ENCODE measurements at regions not wholly inside any gene's neighbourhood (a gene's known extent, or its start where the extent isn't known, plus 50 kb on each side); places are given as distances from the start of the nearest gene placed in this dataset.

DNA sequence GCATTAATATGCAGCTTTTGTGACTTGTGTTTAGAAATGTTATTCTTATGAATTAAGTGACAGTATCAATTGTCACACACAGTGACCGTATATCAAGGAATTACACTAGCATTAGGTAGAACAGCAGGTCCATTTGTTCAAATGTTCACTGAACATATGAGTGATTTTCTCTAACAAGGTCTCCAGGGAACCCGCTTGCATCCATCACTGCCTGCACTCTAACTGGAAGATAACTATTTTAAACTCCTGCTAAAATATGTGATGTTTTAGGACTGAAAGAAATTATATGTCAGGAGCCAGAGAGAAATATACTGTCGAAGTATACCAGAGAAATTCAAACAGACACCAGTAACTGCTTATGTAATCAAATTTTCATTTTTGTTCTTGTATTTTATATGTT lies 1395.7 kb downstream of the PCDH18 start:
- Histone ChIP-seq H3K4me3 (ENCODE audit: low read depth, low read length) (no peak overlapping the region), H3K9me3 (no peaks in the 10 kb centered on the region), H3K27me3 (no peaks in the 10 kb centered on the region), H3K4me1 (no peaks in the 10 kb centered on the region), H3K36me3 (no peaks in the 10 kb centered on the region)
- no peak for TF ChIP-seq CTCF (IDR thresholded peaks at IDR 0.05; ENCODE audit: low read depth, low read length)
- DNase-seq, result peak; percentile 9

DNA sequence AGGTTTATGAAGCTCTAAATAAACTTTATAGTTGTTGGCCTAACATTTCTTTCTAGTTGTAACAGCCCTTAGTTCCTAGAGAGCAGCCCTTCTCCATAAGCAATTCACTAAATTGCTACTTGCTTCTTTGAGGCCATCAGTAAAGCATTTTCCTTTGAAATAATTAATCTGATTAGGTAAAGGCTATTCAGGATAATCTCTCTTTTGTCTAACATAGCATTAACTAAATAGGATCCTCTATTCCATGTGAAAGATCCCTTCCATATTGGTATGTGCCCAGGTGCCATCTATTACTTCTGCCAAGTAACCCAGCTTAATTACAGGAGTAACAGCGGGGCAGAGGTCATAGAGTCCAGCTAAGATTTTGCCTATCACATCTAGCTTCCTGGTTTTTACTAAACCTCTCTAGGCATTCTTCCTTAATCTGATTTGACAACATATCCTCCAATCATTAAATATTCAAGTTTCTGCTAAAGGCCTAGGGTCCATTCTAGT lies 1408.0 kb downstream of the PCDH18 start:
- no peak for TF ChIP-seq CTCF (IDR thresholded peaks at IDR 0.05; ENCODE audit: low read depth, low read length)
- Histone ChIP-seq H3K9me3 (no peaks in the 10 kb centered on the region), H3K36me3 (no peaks in the 10 kb centered on the region), H3K4me1 (no peaks in the 10 kb centered on the region), H3K4me3 (ENCODE audit: low read depth, low read length) (no peak overlapping the region), H3K27me3 (no peaks in the 10 kb centered on the region)
- no peak for DNase-seq

DNA sequence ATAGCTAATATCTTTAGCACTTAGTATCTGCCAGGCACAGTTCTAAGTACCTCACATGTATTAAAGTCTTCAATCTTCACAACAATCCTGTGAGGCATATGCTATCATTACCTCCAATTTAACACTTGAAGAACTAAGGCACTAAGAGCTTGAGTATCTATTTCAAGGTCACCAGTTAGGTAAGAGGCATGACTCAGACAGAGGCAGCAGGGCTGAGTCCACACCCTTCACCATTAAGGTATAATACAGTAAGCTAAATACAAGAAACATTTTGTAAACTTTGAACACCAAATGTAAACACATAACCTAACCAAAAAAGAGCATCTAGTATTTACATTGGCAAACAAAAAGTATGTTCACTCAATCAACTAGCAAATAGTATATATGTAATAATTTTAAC lies 1410.9 kb downstream of the PCDH18 start:
- no peak for DNase-seq
- TF ChIP-seq CTCF (IDR thresholded peaks at IDR 0.05; ENCODE audit: low read depth, low read length), result no peak
- no peak overlapping the region for H3K4me3 ChIP-seq (ENCODE audit: low read depth, low read length)
- no peaks in the 10 kb centered on the region for H3K36me3 ChIP-seq
- no peaks in the 10 kb centered on the region for H3K9me3 ChIP-seq
- no peaks in the 10 kb centered on the region for H3K4me1 ChIP-seq
- no peaks in the 10 kb centered on the region for H3K27me3 ChIP-seq

GRCh38 chr4:136113921-136114320 lies 1418.4 kb downstream of the PCDH18 start:
- H3K4me1 ChIP-seq, result no peaks in the 10 kb centered on the region
- no peaks in the 10 kb centered on the region for H3K27me3 ChIP-seq
- no peaks in the 10 kb centered on the region for H3K36me3 ChIP-seq
- DNase-seq, result no peak
- H3K4me3 ChIP-seq (ENCODE audit: low read depth, low read length), result no peak overlapping the region
- no peak for TF ChIP-seq CTCF (IDR thresholded peaks at IDR 0.05; ENCODE audit: low read depth, low read length)
- H3K9me3 ChIP-seq, result no peaks in the 10 kb centered on the region

DNA sequence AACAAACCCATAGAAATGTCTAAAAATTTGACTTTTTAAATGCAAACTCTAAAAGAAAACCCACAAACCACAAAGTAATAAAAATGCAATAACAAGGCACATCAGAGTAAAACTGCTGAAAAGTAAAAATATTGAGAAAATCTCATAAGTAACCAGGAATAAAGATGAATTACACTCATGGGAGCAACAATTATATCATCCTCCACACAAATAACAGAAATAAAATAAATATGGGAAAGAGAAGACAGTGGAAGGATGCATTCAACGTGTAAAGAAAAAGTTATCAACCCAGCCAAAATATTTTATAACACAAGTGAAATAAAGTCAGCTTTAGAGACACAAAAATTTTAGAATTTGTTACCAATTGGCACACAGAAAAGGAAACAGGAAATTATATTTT lies 1420.2 kb downstream of the PCDH18 start:
- DNase-seq, result no peak
- no peaks in the 10 kb centered on the region for H3K4me1 ChIP-seq
- TF ChIP-seq CTCF (IDR thresholded peaks at IDR 0.05; ENCODE audit: low read depth, low read length), result no peak
- no peaks in the 10 kb centered on the region for H3K36me3 ChIP-seq
- H3K4me3 ChIP-seq (ENCODE audit: low read depth, low read length), result no peak overlapping the region
- no peaks in the 10 kb centered on the region for H3K9me3 ChIP-seq
- no peaks in the 10 kb centered on the region for H3K27me3 ChIP-seq

GRCh38 chr4:136106753-136107152 lies 1425.5 kb downstream of the PCDH18 start:
- H3K27me3 ChIP-seq, result no peaks in the 10 kb centered on the region
- no peak for TF ChIP-seq CTCF (IDR thresholded peaks at IDR 0.05; ENCODE audit: low read depth, low read length)

More at GRCh38 chr4:136106753-136107152, 1425.5 kb downstream of the PCDH18 start:
- no peaks in the 10 kb centered on the region; the same call in 1 of the 2 replicates for H3K4me1 ChIP-seq
- no peaks in the 10 kb centered on the region for H3K9me3 ChIP-seq
- no peak for DNase-seq
- no peak overlapping the region for H3K4me3 ChIP-seq (ENCODE audit: low read depth, low read length)
- H3K36me3 ChIP-seq, result no peaks in the 10 kb centered on the region

All from BE2C (cell line).